ENCODE measurements at regions not wholly inside any gene's neighbourhood (a gene's known extent, or its start where the extent isn't known, plus 50 kb on each side); places are given as distances from the start of the nearest gene placed in this dataset.

DNA sequence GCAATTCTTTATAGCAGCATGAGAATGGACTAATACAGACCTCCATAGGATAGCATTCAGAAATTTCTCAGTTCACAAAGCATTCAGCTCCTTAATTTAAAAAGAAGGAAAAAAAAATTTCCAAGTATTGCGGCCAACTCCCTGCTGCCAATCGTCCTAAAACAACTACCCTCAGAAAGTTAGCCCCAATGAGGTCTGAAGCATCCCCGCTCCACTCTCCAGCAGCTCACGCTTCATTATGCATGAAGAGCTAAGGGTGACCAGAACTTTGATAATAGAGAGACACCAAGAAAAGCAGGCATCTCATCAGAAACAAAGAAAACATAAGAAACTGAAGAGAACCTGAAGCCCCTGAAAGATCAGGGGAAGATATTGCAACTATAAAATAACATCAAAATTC, 172.8 kb upstream of the NUDT4 start:
- DNase-seq (ENCODE audit: low read depth, low spot score) (no peak), ATAC-seq (no peak)
- H3K27ac ChIP-seq (ENCODE audit: low read depth, low read length), result no peak overlapping the region
- H3K36me3 ChIP-seq (ENCODE audit: control insufficient read depth in 1 of 2, insufficient read depth in 2 of 2, low read length in 2 of 2), result no peaks in the 10 kb centered on the region
- H3K9ac ChIP-seq (ENCODE audit: low read length), result no peak overlapping the region
- intact Hi-C loops (cut with micrococcal nuclease), result no loop called here
- BruUV-seq (replicated peaks), result no TSS peak
- no peak for TF ChIP-seq EGR1 (IDR thresholded peaks at IDR 0.05; ENCODE audit: low read depth)
- no peak for TF ChIP-seq YY1 (IDR thresholded peaks at IDR 0.05; ENCODE audit: extremely low read depth, insufficient replicate concordance, low read depth, low read length)
- TF ChIP-seq POLR2AphosphoS5 (IDR thresholded peaks at IDR 0.05; ENCODE audit: low read depth, low read length), result no peak
- no peak for TF ChIP-seq CEBPB (IDR thresholded peaks at IDR 0.05; ENCODE audit: low read depth)
- TF ChIP-seq SP1 (IDR thresholded peaks at IDR 0.05; ENCODE audit: low read depth), result no peak
- TF ChIP-seq, protein P1, sequence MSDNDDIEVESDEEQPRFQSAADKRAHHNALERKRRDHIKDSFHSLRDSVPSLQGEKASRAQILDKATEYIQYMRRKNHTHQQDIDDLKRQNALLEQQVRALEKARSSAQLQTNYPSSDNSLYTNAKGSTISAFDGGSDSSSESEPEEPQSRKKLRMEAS (IDR thresholded peaks at IDR 0.05), result no peak
- no peak for TF ChIP-seq JUND (IDR thresholded peaks at IDR 0.05)
- TF ChIP-seq, protein P2, sequence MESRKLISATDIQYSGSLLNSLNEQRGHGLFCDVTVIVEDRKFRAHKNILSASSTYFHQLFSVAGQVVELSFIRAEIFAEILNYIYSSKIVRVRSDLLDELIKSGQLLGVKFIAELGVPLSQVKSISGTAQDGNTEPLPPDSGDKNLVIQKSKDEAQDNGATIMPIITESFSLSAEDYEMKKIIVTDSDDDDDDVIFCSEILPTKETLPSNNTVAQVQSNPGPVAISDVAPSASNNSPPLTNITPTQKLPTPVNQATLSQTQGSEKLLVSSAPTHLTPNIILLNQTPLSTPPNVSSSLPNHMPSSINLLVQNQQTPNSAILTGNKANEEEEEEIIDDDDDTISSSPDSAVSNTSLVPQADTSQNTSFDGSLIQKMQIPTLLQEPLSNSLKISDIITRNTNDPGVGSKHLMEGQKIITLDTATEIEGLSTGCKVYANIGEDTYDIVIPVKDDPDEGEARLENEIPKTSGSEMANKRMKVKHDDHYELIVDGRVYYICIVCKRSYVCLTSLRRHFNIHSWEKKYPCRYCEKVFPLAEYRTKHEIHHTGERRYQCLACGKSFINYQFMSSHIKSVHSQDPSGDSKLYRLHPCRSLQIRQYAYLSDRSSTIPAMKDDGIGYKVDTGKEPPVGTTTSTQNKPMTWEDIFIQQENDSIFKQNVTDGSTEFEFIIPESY (IDR thresholded peaks at IDR 0.05; ENCODE audit: extremely low read depth, insufficient replicate concordance, low read length), result no peak
- TF ChIP-seq ELF1 (IDR thresholded peaks at IDR 0.05; ENCODE audit: borderline replicate concordance, low read depth), result no peak
- no peak for TF ChIP-seq EZH2phosphoT487 (IDR thresholded peaks at IDR 0.05; ENCODE audit: borderline replicate concordance)
- no peak for TF ChIP-seq EZH2 (IDR thresholded peaks at IDR 0.05)
- TF ChIP-seq SIN3A (IDR thresholded peaks at IDR 0.05; ENCODE audit: low read depth), result no peak
- CTCF ChIA-PET, result no interaction called here
- H3K9me3 ChIP-seq (ENCODE audit: control insufficient read depth in 1 of 2, insufficient read depth in 1 of 2, low read depth in 1 of 2, low read length in 2 of 2), result no peaks in the 10 kb centered on the region
- H3K27me3 ChIP-seq (ENCODE audit: insufficient read depth, low read length), result no peaks in the 10 kb centered on the region
- H3K79me2 ChIP-seq (ENCODE audit: insufficient read depth, low read length), result no peaks in the 10 kb centered on the region
- RAD21 ChIA-PET (ENCODE audit: low non-redundant PET in 1 of 2, low total read pairs in 2 of 2, uncharacterized antibody in 2 of 2, unreplicated experiment in 2 of 2), result no interaction called here
- peaks cover 3% of the 10 kb centered on the region; the same call in 1 of the 2 replicates for H3K9me2 ChIP-seq (ENCODE audit: insufficient read depth)
- no peak overlapping the region for H3K4me2 ChIP-seq (ENCODE audit: low read length)
- H4K20me1 ChIP-seq (ENCODE audit: insufficient read depth), result no peaks in the 10 kb centered on the region
- no peaks in the 10 kb centered on the region for H3K4me1 ChIP-seq (ENCODE audit: control insufficient read depth in 1 of 2, insufficient read depth in 2 of 2, low read length in 2 of 2)
- POLR2A ChIA-PET, result no interaction called here
- H2AFZ ChIP-seq (ENCODE audit: low read depth, low read length, poor library complexity, severe bottlenecking), result no peak overlapping the region
- H3K4me3 ChIP-seq (replicated peaks in 1 of 2; ENCODE audit: low read depth in 1 of 2, low read length in 2 of 2), result no peak overlapping the region
